ENCODE measurements at regions not wholly inside any gene's neighbourhood (a gene's known extent, or its start where the extent isn't known, plus 50 kb on each side); places are given as distances from the start of the nearest gene placed in this dataset.
"Not testable (repeated sequence)": the region's sequence is repeated elsewhere in the genome, so short reads cannot be mapped to it uniquely, and the experiment has no call there.

DNA sequence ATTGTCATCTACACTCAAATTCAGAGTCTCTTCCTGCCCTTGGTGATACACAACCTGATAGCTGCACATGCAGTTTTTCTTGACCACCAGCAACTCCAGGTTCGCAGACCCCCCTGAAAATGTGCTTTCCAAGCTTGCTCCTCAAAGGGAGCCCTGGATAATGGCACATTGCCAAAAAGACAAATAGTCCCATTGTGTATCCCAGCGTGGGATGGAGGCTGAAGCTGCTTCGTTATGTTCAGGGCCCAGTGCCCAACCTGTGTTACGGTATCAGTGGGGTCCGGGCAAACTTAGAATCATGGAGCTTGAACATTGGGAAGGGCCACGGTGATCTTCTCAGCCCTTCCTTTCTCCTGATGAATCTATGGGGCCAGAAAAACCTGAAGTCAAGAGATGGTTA is 173.0 kb downstream of the TEX29 start:
- DNase-seq (ENCODE audit: low read depth in 2 of 2): no peak

DNA sequence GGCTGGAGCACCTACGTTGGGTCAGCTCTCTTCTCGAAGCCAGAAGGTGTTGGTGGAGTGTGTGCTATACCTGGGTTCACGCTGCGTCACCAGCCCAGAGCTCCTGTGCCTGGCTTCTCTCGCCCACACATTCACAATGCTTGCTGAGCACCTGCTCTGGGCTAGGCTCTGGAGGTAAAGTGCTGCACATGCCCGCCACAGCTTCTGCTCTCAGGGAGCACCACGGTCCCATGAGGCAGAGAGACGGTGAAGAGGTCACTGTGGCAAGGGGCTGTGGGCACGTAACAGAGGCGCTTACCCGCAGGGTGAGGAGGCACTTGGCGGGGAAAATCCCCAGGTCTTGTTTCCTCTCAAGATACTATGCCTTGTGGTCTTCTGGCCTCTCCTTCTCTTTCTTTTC is 174.2 kb downstream of the TEX29 start:
- DNase-seq (ENCODE audit: low read depth in 2 of 2): no peak

DNA sequence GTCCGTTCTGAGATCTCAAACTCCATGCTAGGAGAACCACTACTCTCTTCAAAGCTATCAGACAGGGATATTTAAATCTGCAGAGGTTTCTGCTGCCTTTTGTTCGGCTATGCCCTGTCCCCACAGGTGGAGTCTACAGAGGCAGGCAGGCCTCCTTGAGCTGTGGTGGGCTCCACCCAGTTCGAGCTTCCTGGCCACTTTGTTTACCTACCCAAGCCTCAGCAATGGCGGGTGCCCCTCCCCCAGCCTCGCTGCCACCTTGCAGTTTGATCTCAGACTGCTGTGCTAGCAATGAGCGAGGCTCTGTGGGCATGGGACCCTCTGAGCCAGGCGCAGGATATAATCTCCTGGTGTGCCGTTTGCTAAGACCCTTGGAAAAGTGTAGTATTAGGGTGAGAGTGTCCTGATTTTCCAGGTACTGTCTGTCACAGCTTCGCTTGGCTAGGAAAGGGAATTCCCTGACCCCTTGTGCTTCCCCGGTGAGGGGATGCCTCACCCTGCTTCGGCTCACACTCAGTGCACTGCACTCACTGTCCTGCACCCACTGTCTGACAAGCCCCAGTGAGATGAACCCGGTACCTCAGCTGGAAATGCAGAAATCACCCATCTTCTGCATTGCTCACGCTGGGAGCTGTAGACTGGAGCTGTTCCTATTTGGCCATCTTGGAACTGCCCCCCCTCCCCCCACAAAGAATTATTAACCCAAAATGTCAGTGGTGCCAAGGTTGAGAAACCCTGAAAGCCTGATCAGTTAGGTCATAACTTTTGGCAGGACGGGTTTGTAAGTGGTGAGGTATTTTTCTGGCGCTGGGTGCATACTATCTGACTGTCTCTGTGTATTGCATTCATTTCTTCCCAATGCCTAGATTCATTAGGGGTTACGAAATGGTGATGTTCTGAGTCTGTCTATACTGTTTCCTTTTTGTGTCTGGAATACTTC is 181.4 kb downstream of the TEX29 start:
- not testable (repeated sequence) for DNase-seq (ENCODE audit: low read depth in 2 of 2)

DNA sequence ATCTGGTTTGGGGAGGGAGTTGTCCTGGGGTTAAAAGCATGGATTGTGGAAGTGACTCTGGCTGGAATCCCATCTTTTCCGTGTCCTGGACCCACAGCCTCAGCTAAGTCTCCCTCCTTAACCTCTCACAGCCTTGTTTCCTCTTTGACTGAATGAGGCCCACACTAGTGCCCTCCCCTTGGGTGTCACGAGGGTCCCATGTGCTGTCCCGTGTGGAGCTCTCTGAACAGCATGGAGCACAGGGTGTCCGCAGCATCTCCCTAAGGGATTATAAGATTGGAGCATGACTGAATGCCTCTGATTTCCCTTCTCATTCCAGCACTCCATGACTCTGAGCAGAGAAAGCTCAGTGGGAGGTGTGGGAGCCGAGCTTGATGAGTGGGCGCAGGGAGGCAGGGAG is 182.5 kb downstream of the TEX29 start:
- DNase-seq (ENCODE audit: low read depth in 2 of 2): no peak

DNA sequence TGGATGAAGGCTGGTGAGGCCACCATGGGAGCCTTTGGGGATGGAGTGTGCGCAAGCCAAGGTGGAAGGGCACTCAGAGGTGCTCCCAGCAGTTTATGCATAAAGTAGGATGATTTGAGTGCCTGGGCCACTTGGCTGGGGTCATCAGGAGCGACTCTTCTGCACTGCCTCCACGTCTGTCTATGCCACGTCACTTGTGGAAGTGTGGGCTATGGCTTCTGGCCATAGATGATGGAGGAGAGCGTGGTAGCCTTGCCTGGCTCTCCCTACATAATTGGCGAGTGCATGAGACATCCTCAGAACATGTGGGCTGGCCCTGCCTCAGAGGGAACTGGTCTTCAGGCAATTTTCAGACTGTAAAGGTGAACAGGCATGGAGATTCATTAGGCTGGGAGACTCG is 182.9 kb downstream of the TEX29 start:
- no peak for DNase-seq (ENCODE audit: low read depth in 2 of 2)

DNA sequence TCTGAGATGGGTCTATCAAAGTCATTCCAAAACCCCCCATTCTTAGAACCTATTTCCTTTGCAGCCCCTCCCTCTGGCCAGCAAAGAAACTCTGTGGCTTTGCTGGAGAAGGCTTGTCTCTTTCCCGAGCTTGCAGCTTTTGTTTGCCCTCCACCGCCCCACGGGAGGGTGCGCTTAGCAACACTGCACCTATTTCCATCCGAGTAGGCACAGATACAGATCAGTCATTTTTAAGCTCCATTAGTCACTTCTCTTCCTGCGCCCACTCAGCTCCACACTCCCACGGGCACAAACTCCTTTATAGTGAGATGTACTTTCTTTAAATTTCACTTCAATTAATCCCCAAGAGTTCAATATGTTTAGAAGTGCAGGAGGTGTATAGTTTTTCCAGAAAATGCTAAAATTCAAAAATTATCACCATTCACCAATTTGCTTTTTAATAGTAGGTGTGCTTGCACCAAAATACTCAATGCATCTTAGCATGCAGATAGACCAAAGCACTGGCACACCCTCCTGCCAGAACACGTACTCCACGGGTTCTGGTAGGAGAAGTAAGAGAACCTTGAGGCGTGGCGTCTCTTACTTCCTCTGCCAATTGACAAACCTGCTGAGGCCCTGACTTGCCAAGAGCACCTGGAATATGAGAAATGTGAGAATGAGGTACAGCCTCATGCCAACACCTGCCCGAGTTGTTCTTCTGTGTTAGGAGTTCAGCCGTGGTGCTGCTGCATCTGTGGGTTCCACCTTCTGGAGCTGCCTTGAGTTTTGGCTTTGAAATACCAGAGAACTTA is 183.7 kb downstream of the TEX29 start:
- no peak for DNase-seq (ENCODE audit: low read depth in 2 of 2)

DNA sequence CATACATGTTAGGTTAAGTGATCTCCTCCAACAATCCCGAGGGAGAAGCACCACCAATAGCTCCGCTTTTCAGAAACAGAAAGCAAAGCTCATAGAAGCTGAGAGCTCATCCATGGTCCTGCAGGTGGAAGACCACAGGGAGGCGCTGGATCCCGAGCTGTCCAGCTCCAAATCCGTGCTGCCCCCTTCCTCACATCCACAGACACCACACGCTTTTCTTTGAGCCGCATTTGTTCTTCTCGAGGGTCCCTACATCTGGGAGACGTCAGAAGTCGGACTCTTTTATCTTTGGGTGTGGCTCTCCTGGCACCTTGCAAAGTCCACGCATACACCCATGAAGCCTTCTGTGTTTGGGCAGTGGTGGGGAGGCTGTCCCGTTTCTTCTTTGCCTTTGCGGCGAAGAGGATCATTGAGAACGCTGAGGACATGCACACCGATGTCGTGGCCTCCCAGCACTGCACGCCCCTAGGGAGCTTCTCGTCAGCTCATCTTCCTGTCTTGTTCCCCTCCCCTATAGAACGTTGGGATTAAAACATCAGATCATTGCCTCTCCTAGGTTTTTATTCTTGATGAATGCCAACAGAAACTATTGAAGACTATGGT is 184.8 kb downstream of the TEX29 start:
- no peak for DNase-seq (ENCODE audit: low read depth in 2 of 2)

DNA sequence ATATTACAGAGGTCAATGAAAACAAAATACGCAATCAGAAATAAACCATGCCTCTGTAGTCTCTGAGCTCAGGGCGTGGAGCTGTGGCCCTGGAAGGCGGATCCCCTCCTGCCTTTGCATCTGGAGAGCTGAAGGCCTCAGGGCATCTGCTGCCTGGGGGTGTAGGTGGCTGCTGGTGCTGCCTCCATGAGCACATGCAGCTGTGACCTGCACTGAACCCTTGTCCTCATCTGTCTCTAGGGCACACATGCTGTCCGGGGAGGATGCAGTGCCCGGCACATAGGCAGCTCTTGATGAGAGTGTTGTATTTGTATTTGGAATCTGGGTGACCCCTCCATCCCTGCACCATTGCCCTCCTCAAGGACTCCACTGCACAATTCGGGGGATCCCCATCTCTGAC is 185.7 kb downstream of the TEX29 start:
- no peak for DNase-seq (ENCODE audit: low read depth in 2 of 2)

DNA sequence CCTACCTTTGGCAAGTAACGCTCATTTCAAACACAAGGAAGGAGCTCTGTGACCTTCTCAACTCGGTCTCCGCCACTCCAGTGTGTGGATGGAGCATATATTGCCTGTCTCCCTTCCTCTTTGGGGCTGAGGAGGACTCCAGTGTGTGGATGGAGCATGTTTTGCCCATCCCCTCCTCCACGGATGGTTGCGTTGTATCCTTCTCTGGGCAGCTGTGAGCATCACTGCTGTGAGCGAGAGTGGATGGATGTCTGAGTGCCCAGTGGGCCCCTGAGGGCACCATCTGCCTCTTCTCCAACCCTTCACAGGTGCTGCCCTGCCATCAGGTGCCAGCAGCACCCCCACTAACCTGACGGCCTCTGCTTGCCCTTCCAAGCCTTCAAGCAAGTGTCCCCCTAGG is 186.2 kb downstream of the TEX29 start:
- DNase-seq (ENCODE audit: low read depth in 2 of 2): no peak

DNA sequence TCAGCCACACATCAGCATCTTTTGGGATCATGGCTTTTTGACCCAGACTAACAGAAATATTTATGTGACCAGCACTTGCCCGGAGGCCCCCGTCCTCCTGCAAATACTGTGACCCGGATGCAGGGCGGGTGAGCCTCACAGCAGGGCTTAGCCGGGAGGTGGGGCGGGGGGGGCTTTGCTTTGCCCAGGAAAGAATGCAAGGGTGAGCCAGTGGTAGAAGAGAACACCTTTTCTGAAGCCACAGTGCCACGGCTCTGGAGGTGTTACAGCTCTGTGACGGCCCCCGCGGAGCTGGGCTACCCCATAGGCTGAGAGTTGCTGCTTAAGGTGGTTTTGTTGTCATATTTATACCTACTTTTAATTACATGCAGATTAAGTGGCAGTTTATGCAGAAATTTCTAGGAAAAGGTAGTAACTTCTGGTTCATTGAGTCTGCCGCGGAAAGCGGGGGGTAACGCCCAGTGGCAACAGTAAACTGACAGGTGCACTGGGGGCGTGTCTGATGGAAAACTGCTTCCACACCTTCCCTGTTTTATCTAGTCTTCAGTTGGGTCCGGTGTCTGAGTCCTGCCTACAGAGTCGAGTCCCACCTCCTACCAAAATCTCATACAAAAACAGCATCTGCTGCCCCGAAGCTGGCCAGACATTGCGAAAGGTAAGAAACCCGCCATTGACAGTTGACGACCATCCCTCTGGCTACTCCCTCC is 187.9 kb downstream of the TEX29 start:
- no peak for DNase-seq (ENCODE audit: low read depth in 2 of 2)

DNA sequence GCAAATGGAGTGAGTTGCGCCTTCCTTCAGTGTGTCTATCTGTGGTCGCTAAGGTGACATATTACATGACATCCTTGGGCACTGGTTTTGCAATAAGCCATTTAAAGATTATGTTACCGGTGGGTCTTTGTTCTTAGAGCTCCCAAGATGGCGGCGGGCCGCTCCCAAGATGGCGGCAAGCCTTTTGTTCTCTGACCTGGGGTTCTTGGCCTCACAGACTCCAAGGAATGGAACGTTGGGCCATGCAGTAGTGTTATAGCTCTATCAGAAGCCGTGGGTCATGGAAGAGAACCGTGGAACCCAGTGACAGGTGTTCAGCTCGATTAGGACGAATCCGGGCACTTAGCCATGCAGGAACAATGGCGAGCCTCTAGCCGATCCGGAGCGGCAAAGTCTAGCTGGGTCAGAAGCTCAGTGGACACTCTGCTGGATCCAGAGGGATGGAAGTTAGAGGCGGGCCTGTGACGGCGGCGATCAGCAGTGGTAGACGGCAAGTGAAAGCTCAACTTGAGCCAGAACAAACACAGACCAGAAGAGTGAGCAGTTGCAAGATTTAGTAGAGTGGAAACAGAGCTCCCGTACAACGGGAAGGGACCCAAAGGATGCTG is 188.6 kb downstream of the TEX29 start:
- DNase-seq (ENCODE audit: low read depth in 2 of 2): no peak

DNA sequence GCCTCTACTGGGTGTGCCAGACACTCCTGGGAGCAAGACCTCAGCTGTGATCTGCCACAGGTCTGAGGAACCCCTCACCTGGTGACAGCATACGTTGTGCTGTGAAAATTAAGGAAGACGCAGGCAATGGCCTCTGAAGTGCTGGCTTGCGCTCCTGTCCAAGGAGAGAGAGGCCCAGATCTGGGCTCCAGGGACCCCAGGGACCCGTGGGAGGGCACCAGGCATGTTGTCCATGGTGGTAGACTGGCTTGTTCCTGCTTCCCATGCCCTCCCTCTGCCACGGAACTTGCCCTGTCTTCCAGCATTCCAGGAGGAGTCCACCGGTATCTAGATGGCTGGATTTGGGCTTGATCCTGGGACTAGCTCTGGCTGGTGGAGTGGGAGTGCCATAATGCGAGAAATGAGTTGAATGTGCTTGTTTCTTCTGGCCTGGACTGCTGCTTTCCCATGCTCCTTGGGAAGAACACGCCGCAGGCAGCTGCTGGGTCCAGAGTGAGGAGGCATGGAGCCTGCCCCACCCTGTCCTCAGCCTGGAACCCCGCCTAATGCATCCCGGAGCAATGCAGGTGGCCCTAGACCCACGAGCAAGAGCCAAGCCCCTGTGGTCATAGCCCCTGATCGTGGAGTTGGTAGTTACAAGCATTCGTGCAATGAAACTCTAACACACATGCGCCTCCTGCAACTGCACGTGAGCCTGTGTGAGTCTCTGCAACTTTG is 190.2 kb downstream of the TEX29 start:
- no peak for DNase-seq (ENCODE audit: low read depth in 2 of 2)

DNA sequence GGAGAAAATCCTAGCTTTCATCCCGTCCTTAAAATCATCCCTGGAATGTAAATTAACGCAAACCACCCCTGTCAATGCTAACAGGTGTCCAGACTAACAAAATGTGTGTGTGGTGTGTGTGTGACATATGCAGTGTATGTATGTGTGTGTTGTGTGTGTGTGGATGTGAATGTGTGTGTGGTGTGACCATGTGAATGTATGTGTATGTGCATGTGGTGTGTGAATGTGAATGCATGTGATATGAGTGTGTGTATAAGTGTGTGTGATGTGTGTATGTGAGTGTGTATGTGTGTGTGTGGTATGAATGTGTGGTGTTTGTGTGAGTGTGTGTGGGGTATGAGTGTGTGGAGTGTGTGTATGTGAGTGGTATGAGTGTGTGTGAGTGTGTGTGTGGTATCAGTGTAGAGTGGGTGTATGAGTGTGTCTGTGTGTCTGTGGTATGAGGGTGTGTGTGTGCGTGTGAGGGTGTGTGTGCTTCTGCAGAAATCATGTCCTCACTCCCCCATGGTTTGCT is 190.8 kb downstream of the TEX29 start:
- no peak for DNase-seq (ENCODE audit: low read depth in 2 of 2)

DNA sequence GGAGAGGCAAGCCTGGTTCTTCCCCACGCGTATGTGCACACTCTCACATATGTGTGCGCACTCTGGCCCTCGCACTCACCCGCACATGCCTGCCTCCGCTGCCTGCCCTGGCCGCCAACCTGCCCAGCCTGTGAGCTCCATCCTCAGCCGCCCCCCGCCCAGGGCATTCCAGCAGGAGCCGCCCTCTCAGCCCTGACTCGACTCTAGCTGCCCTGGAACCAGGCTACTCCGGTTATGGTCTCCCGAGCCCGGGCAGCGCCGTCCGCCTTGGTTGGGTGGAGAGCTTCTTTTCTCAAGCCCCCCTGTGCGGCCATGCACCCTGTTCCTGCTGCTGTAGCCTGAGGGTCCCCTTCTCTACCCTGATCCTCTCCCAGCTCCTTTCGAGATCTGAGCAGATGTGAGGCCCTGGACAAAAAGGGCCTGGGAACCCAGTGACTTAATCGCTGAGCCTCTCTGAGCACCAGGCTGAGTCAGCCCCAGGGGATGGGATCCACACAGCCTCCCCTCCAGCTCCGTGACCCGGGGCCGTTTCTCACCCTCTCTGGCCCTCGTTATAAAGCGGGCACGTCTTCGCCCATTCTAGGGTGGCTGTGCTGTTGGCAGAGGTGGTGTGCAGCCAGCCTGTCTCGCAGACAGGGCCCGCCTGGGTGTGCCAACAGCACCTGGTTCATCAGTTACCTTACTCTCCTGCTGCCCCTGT is 191.5 kb downstream of the TEX29 start:
- DNase-seq (ENCODE audit: low read depth in 2 of 2): no peak

DNA sequence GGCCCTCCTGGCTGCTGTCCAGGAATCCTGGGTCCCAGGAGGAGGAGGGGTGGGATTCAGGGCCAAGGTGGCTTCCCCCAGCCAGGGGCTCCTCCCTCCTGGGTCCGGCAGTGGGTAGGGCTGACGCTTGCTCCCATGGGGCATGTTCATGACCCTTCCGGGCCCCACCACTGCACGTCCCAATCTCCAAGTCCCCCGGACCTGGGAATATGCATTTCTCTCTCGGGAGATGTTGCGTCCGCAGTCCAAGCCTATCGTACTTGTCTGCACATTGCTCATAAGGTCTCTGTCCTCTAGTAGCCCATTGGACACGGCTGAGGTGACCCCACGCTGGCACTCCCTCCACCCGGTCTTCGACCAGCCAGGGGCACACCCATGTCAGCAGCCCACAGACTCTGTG is 192.3 kb downstream of the TEX29 start:
- DNase-seq (ENCODE audit: low read depth in 2 of 2): no peak

DNA sequence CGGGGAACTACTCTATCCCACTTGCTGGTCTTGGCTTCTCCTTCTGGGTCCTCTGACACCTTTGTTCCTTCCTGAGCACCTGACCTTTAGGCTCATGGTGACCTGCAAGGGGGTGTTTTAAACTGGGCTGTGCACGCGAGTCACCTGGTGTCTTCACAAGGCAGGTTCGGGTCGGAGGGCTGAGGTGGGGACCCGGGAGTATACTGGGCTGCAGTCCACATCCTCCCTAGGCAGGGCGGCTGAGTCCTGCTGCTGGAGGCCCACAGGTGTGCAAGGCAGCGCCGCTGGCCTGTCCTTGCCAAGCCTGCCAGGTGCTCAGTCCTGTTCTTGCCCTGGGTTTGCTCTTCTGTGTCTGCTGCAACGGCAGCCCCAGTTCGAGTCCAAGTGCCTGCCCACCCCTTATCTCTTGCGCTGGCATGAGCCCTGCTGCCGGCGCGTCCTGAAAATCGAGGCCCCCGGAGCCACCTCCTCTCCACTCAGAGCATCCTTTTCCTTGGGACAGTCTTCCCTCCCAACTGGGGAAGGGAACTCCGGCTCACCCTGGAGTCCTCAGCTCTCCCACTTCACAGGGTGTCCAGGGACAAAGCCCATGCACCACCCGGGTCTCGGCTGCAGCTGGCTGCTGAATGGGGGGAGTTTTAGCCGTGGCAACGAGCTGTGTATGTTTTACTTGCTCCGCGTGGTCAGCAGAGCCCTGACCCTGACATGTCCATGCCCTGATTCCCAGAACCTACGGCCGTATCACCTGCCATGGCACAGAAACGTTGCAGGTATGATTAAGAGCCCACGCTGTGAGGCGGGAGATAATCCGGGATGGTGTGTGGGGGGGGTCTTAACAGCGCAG is 193.5 kb downstream of the TEX29 start:
- no peak for DNase-seq (ENCODE audit: low read depth in 2 of 2)

DNA sequence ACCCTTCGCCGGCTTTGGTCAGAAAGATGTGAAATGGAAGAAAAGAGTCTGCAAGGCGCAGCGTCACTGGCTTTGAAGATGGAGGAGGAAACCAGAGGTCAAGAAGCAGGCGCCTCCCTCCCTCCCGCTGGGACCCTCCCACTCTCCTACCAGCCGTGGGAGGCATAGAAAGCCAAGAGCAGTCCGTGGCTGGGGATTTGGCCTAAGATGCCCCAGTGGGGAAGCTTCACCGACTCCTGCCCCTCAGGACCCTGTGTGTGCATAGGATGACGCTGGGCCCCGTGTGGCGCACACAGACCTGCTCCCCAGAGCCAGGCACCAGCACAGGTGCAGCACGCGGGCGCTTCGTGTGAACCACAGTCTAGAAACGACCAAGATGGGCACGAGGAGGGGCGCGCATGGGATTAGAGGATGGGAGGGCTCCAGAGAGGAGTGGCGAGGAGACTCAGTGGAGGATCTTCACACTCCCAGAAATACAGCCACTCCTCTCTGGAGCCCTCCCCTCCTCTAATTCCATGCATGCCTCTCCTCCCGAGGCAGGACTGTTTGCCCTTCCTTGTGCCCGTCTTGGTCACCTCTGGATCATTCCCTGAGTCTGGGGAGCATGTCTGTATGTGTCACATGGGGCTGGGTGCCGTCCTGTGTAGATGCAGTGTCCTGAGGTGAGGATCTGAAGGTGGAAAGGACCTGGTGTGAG is 194.3 kb downstream of the TEX29 start:
- DNase-seq (ENCODE audit: low read depth in 2 of 2): no peak

DNA sequence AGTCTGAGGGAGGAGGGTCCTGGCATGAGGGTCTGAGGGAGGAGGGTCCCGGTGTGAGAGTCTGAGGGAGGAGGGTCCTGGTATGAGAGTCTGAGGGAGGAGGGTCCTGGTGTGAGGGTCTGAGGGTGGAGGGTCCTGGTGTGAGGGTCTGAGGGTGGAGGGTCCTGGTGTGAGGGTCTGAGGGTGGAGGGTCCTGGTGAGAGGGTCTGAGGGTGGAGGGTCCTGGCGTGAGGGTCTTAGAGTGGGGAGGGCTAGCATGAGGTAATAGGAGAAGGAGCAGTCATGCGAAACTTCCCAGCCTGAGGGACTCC is 194.8 kb downstream of the TEX29 start:
- no peak for DNase-seq (ENCODE audit: low read depth in 2 of 2)

DNA sequence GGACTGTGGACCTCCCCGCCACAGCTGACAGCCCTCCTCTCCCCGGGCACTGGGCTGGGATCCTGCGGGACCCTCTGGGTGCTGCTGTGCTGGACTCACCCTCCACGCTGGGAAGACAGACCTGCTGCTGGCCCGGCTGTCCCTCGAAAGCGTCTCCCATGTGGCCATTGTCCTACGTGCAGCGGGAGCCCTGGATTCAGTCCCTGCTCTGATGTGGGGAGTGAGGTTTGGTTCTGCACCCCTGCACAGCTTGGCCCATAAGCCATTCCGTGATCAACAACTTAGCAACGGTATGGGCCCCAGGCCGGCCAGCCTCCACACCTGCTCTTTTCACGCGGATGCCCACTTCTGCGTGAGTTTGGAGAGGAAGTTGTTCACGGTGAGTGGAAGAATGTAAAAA is 195.2 kb downstream of the TEX29 start:
- DNase-seq (ENCODE audit: low read depth in 2 of 2): no peak
